ENCODE measurements at regions not wholly inside any gene's neighbourhood (a gene's known extent, or its start where the extent isn't known, plus 50 kb on each side); places are given as distances from the start of the nearest gene placed in this dataset.

- no peak for TF ChIP-seq CTCF (conservative IDR thresholded peaks at IDR 0.05; ENCODE audit: low read depth)
- POLR2A ChIA-PET (ENCODE audit: low non-redundant PET), result no interaction called here
- no peak for DNase-seq (ENCODE audit: low spot score)
- H3K27ac ChIP-seq, result no peak overlapping the region
- CTCF ChIA-PET, result interaction anchor here (0.6 kb wide), 1 partner anchor 40 kb away, joined by 3 read pairs; no protein-coding TSS in a partner anchor
Measured at GRCh38 chr20:54704032-54704635, 228.7 kb downstream of the DOK5 start.

Data from RWPE1 (cell line).